IPS DF 6.9 (cell line): ENCODE measurements at regions not wholly inside any gene's neighbourhood (a gene's known extent, or its start where the extent isn't known, plus 50 kb on each side); places are given as distances from the start of the nearest gene placed in this dataset.
A peak's percentile ranks its signal among the peaks of the same experiment; 100 is the strongest.

Experiments
- DNase-seq: peaks from one replicate; pipeline ENCODE4 v3.0.0-alpha.2; 2013; ENCODE audit warnings: low read depth, low spot score
- H3K27ac ChIP-seq: one replicate; pipeline ENCODE4 v1.5.1; 2013; ENCODE audit warnings: low read length, control low read depth
- H3K27me3 ChIP-seq: 2 replicates; pipeline ENCODE4 v1.6.1; 2013; ENCODE audit warnings: mild to moderate bottlenecking, low read length; ENCODE audit not compliant: control insufficient read depth, insufficient read depth
- H3K36me3 ChIP-seq: 2 replicates; pipeline ENCODE4 v1.6.1; 2013; ENCODE audit warnings: low read length; ENCODE audit not compliant: control insufficient read depth, insufficient read depth
- H3K4me1 ChIP-seq: 2 replicates; pipeline ENCODE4 v1.6.1; 2013; ENCODE audit warnings: low read length; ENCODE audit not compliant: control insufficient read depth, insufficient read depth
- H3K4me3 ChIP-seq: 2 replicates; pipeline ENCODE4 v1.5.1; 2013; ENCODE audit warnings: mild to moderate bottlenecking, low read length
- H3K9me3 ChIP-seq: 2 replicates; pipeline ENCODE4 v1.6.1; 2013; ENCODE audit warnings: low read length, inconsistent platforms; ENCODE audit not compliant: control insufficient read depth, insufficient read depth
- WGBS: extraction: QIAGEN DNeasy Blood & Tissue Kit; methylation state at CpG from one replicate; pipeline ENCODE4 v1.1.7; 2013; ENCODE audit warnings: mixed read lengths, missing lambda C conversion rate; ENCODE audit not compliant: insufficient read length, insufficient coverage; 5-methylcytosine and 5-hydroxymethylcytosine counted together

GRCh38 chr11:40062616-40063015 lies 1396.8 kb downstream of the LRRC4C start:
- H3K9me3 ChIP-seq = no peaks in the 10 kb centered on the region
- no peak overlapping the region for H3K4me3 ChIP-seq
- H3K27ac ChIP-seq = no peak overlapping the region
- H3K27me3 ChIP-seq = no peaks in the 10 kb centered on the region
- no CpG with 5 or more reads among the region's 2 CpGs for WGBS
- no peak for DNase-seq
- H3K36me3 ChIP-seq = no peaks in the 10 kb centered on the region
- no peaks in the 10 kb centered on the region for H3K4me1 ChIP-seq

GRCh38 chr11:40061221-40061620 lies 1398.2 kb downstream of the LRRC4C start:
- no peaks in the 10 kb centered on the region for H3K4me1 ChIP-seq

GRCh38 chr11:40054631-40055030 lies 1404.8 kb downstream of the LRRC4C start:
- DNase-seq = no peak
- Histone ChIP-seq H3K36me3 (no peaks in the 10 kb centered on the region), H3K27me3 (no peaks in the 10 kb centered on the region), H3K4me3 (no peak overlapping the region), H3K4me1 (no peaks in the 10 kb centered on the region), H3K9me3 (no peaks in the 10 kb centered on the region), H3K27ac (no peak overlapping the region)

More at GRCh38 chr11:40061221-40061620, 1398.2 kb downstream of the LRRC4C start:
- no peaks in the 10 kb centered on the region for H3K27me3 ChIP-seq
- WGBS = no CpG with 5 or more reads among the region's 3 CpGs
- no peak overlapping the region for H3K4me3 ChIP-seq
- no peak for DNase-seq
- no peaks in the 10 kb centered on the region for H3K9me3 ChIP-seq
- no peaks in the 10 kb centered on the region for H3K36me3 ChIP-seq
- no peak overlapping the region for H3K27ac ChIP-seq

- Histone ChIP-seq H3K27me3 (no peaks in the 10 kb centered on the region), H3K4me3 (no peak overlapping the region), H3K27ac (no peak overlapping the region), H3K9me3 (no peaks in the 10 kb centered on the region), H3K4me1 (no peaks in the 10 kb centered on the region), H3K36me3 (no peaks in the 10 kb centered on the region)
- WGBS = no CpG with 5 or more reads among the region's 3 CpGs
- DNase-seq = no peak
Observed at GRCh38 chr11:40045312-40045711, 1414.1 kb downstream of the LRRC4C start.

- Histone ChIP-seq H3K27ac (no peak overlapping the region), H3K4me1 (no peaks in the 10 kb centered on the region), H3K4me3 (no peak overlapping the region), H3K27me3 (no peaks in the 10 kb centered on the region), H3K36me3 (no peaks in the 10 kb centered on the region), H3K9me3 (no peaks in the 10 kb centered on the region)
- no CpG with 5 or more reads among the region's 2 CpGs for WGBS
- no peak for DNase-seq
Observed at GRCh38 chr11:40037005-40037404, 1422.4 kb downstream of the LRRC4C start.

GRCh38 chr11:40032331-40032730 lies 1427.1 kb downstream of the LRRC4C start:
- Histone ChIP-seq H3K4me1 (peaks cover 2% of the 10 kb centered on the region), H3K36me3 (no peaks in the 10 kb centered on the region), H3K9me3 (no peaks in the 10 kb centered on the region), H3K4me3 (no peak overlapping the region), H3K27ac (no peak overlapping the region), H3K27me3 (no peaks in the 10 kb centered on the region)
- WGBS = no CpG with 5 or more reads among the region's 3 CpGs
- peak; percentile 37 for DNase-seq

GRCh38 chr11:40030867-40031266 lies 1428.6 kb downstream of the LRRC4C start:
- no peak overlapping the region for H3K27ac ChIP-seq
- no peaks in the 10 kb centered on the region for H3K9me3 ChIP-seq
- no peaks in the 10 kb centered on the region for H3K36me3 ChIP-seq
- WGBS = no CpG with 5 or more reads among the region's 2 CpGs
- H3K4me1 ChIP-seq = peaks cover 2% of the 10 kb centered on the region
- DNase-seq = peak; percentile 66
- no peak overlapping the region for H3K4me3 ChIP-seq
- no peaks in the 10 kb centered on the region for H3K27me3 ChIP-seq

GRCh38 chr11:40029391-40029790 lies 1430.1 kb downstream of the LRRC4C start:
- peaks cover 2% of the 10 kb centered on the region for H3K4me1 ChIP-seq
- no peak overlapping the region for H3K4me3 ChIP-seq
- no peak overlapping the region for H3K27ac ChIP-seq
- H3K36me3 ChIP-seq = no peaks in the 10 kb centered on the region
- DNase-seq = no peak
- H3K9me3 ChIP-seq = no peaks in the 10 kb centered on the region
- WGBS = no CpG with 5 or more reads among the region's 13 CpGs
- H3K27me3 ChIP-seq = no peaks in the 10 kb centered on the region

- Histone ChIP-seq H3K9me3 (no peaks in the 10 kb centered on the region), H3K27ac (no peak overlapping the region), H3K36me3 (no peaks in the 10 kb centered on the region), H3K4me1 (peaks cover 2% of the 10 kb centered on the region), H3K27me3 (no peaks in the 10 kb centered on the region), H3K4me3 (no peak overlapping the region)
- no CpG with 5 or more reads among the region's 5 CpGs for WGBS
- no peak for DNase-seq
Observed at GRCh38 chr11:40027720-40028119, 1431.7 kb downstream of the LRRC4C start.

GRCh38 chr11:40023724-40024123 lies 1435.7 kb downstream of the LRRC4C start:
- Histone ChIP-seq H3K27me3 (no peaks in the 10 kb centered on the region), H3K9me3 (no peaks in the 10 kb centered on the region), H3K36me3 (no peaks in the 10 kb centered on the region), H3K27ac (no peak overlapping the region), H3K4me3 (no peak overlapping the region), H3K4me1 (no peaks in the 10 kb centered on the region)
- no peak for DNase-seq

- Histone ChIP-seq H3K9me3 (no peaks in the 10 kb centered on the region), H3K27ac (no peak overlapping the region), H3K27me3 (no peaks in the 10 kb centered on the region), H3K4me3 (no peak overlapping the region), H3K36me3 (no peaks in the 10 kb centered on the region), H3K4me1 (no peaks in the 10 kb centered on the region)
- no CpG with 5 or more reads among the region's 3 CpGs for WGBS
- no peak for DNase-seq
Observed at GRCh38 chr11:40010011-40010410, 1449.4 kb downstream of the LRRC4C start.
